Nephron progenitor cell (in vitro differentiated cells): ENCODE measurements at regions not wholly inside any gene's neighbourhood (a gene's known extent, or its start where the extent isn't known, plus 50 kb on each side); places are given as distances from the start of the nearest gene placed in this dataset.

Source experiments
- DNase-seq: peaks from one replicate; pipeline ENCODE4 v3.0.0; 2021
- H3K27ac Mint-ChIP-seq: 2 replicates; pipeline ENCODE4 v1.8.0; 2021; ENCODE audit warnings: mild to moderate bottlenecking, moderate library complexity, mixed read lengths
- H3K27me3 Mint-ChIP-seq: 2 replicates; pipeline ENCODE4 v1.8.0; 2021; ENCODE audit warnings: mild to moderate bottlenecking, low read depth, mixed read lengths; ENCODE audit not compliant: poor library complexity
- H3K36me3 Mint-ChIP-seq: 2 replicates; pipeline ENCODE4 v1.8.0; 2021; ENCODE audit warnings: low read depth, mixed read lengths
- H3K4me1 Mint-ChIP-seq: 2 replicates; pipeline ENCODE4 v1.8.0; 2021; ENCODE audit warnings: mixed read lengths
- H3K4me3 Mint-ChIP-seq: 2 replicates; pipeline ENCODE4 v1.8.0; 2021; ENCODE audit warnings: mild to moderate bottlenecking, moderate library complexity, mixed read lengths
- H3K9me3 Mint-ChIP-seq: 2 replicates; pipeline ENCODE4 v1.8.0; 2021; ENCODE audit warnings: mild to moderate bottlenecking, moderate library complexity, mixed read lengths
- CTCF ChIP-seq: fragments of 200-600 bp; sonication (generic); IDR thresholded peaks from 2 replicates; pipeline ENCODE4 v1.5.0; 2021; ENCODE audit warnings: antibody characterized with exemption

GRCh38 chr9:102867488-102867887 is 127.6 kb upstream of the CYLC2 start:
- H3K4me3 Mint-ChIP-seq, result no peak overlapping the region
- H3K4me1 Mint-ChIP-seq, result no peaks in the 10 kb centered on the region
- H3K27ac Mint-ChIP-seq, result no peak overlapping the region
- no peak for DNase-seq
- no peaks in the 10 kb centered on the region for H3K9me3 Mint-ChIP-seq
- no peak for TF ChIP-seq CTCF
- H3K27me3 Mint-ChIP-seq, result no peaks in the 10 kb centered on the region
- H3K36me3 Mint-ChIP-seq, result no peaks in the 10 kb centered on the region

- Mint-ChIP-seq H3K27ac (no peak overlapping the region), H3K36me3 (no peaks in the 10 kb centered on the region), H3K4me1 (no peaks in the 10 kb centered on the region), H3K4me3 (no peak overlapping the region), H3K9me3 (no peaks in the 10 kb centered on the region), H3K27me3 (no peaks in the 10 kb centered on the region)
- TF ChIP-seq CTCF, result no peak
- no peak for DNase-seq
These were observed 132.7 kb upstream of the CYLC2 start for GRCh38 chr9:102862478-102862877.

GRCh38 chr9:102855641-102856040 is 139.5 kb upstream of the CYLC2 start:
- no peak for TF ChIP-seq CTCF
- Mint-ChIP-seq H3K4me1 (no peaks in the 10 kb centered on the region), H3K27ac (no peak overlapping the region), H3K9me3 (peaks cover 8% of the 10 kb centered on the region), H3K27me3 (no peaks in the 10 kb centered on the region), H3K36me3 (no peaks in the 10 kb centered on the region), H3K4me3 (no peak overlapping the region)
- no peak for DNase-seq

- H3K27ac Mint-ChIP-seq, result no peak overlapping the region
These were observed 149.2 kb upstream of the CYLC2 start for GRCh38 chr9:102845827-102846371.

GRCh38 chr9:102844716-102845115 is 150.4 kb upstream of the CYLC2 start:
- H3K9me3 Mint-ChIP-seq, result peaks cover 9% of the 10 kb centered on the region
- H3K27me3 Mint-ChIP-seq, result no peaks in the 10 kb centered on the region
- no peak for DNase-seq
- no peak overlapping the region for H3K27ac Mint-ChIP-seq
- no peak for TF ChIP-seq CTCF
- no peaks in the 10 kb centered on the region for H3K36me3 Mint-ChIP-seq
- H3K4me1 Mint-ChIP-seq, result no peaks in the 10 kb centered on the region
- no peak overlapping the region for H3K4me3 Mint-ChIP-seq

More at GRCh38 chr9:102845827-102846371, 149.2 kb upstream of the CYLC2 start:
- Mint-ChIP-seq H3K9me3 (peaks cover 9% of the 10 kb centered on the region), H3K4me3 (no peak overlapping the region), H3K4me1 (no peaks in the 10 kb centered on the region), H3K27me3 (no peaks in the 10 kb centered on the region), H3K36me3 (no peaks in the 10 kb centered on the region)
- no peak for DNase-seq
- no peak for TF ChIP-seq CTCF

GRCh38 chr9:102842423-102842822 is 152.7 kb upstream of the CYLC2 start:
- H3K4me1 Mint-ChIP-seq, result no peaks in the 10 kb centered on the region
- no peak overlapping the region for H3K27ac Mint-ChIP-seq
- DNase-seq, result no peak
- H3K27me3 Mint-ChIP-seq, result no peaks in the 10 kb centered on the region
- H3K4me3 Mint-ChIP-seq, result no peak overlapping the region
- peaks cover 7% of the 10 kb centered on the region for H3K9me3 Mint-ChIP-seq
- no peak for TF ChIP-seq CTCF
- no peaks in the 10 kb centered on the region for H3K36me3 Mint-ChIP-seq
